K562 (cell line): ENCODE measurements at regions not wholly inside any gene's neighbourhood (a gene's known extent, or its start where the extent isn't known, plus 50 kb on each side); places are given as distances from the start of the nearest gene placed in this dataset.

Experiments
- ATAC-seq: fragments of 200-7000 bp; cut with Tn5 transposase; 3 replicates; pipeline ENCODE4 v1.9.1; 2020; ENCODE audit warnings: moderate library complexity
- BruUV-seq: library from RNA; stranded (reverse); fragments of 400-500 nt; replicated peaks from 2 replicates; lab custom pipeline; 2021; lab: Mats Ljungman, UMichigan
- CTCF ChIA-PET: fragments of 300-600 bp; formaldehyde crosslinking; extraction: SDS; loops from one replicate; lab custom pipeline; 2021; ENCODE audit warnings: low intra/inter-chr PET ratio; lab: Yijun Ruan, JAX
- POLR2A ChIA-PET: fragments of 300-600, 350-650 bp; sonication (Branson Sonifier 250); formaldehyde crosslinking; extraction: SDS; loops from one replicate; lab custom pipeline; 2021; ENCODE audit warnings: antibody characterized with exemption, inconsistent platforms; lab: Yijun Ruan, JAX
- DNase-seq, 4 experiments: peaks; one replicate each; pipeline versions ENCODE4 v3.0.0 to v3.0.0-alpha.2; 2011 to 2018; ENCODE audit warnings: low spot score in 3 of 4, mixed read lengths in 3 of 4; ENCODE audit errors: extremely low read depth in 1 of 4
- FAIRE-seq: peaks from 2 replicates; lab custom pipeline; 2011; peaks lifted over from hg19 to GRCh38; lab: Jason Lieb, UNC
- H2AFZ ChIP-seq: 2 replicates; pipeline ENCODE4 v1.6.0; 2011; ENCODE audit warnings: low read depth, low read length, control low read depth, inconsistent platforms
- H3K27ac ChIP-seq: fragments of 200-600 bp; 3 replicates; pipeline ENCODE4 v1.8.0; 2011; ENCODE audit warnings: low read depth, mild to moderate bottlenecking, control low read depth, inconsistent platforms, low read length, moderate library complexity, mixed read lengths; ENCODE audit errors: extremely low read depth
- H3K27me3 ChIP-seq, 2 experiments: fragments of 300-600 bp in 1 of 2; 2 replicates in 1 of 2; 3 replicates in 1 of 2; pipeline versions ENCODE4 v1.6.0 to v1.8.0; 2011; ENCODE audit warnings: inconsistent platforms in 2 of 2, low read length in 2 of 2, mild to moderate bottlenecking in 1 of 2, mixed read lengths in 1 of 2, moderate library complexity in 1 of 2; ENCODE audit not compliant: control insufficient read depth in 2 of 2, insufficient read depth in 2 of 2
- H3K36me3 ChIP-seq: fragments of 300-600 bp; 3 replicates; pipeline ENCODE4 v1.8.0; 2011; ENCODE audit warnings: mild to moderate bottlenecking, low read length, inconsistent platforms; ENCODE audit not compliant: control insufficient read depth, insufficient read depth
- H3K4me1 ChIP-seq, 2 experiments: fragments of 200-600 bp in 1 of 2; replicated peaks in 1 of 2; 2 replicates in 1 of 2; 3 replicates in 1 of 2; pipeline versions ENCODE4 v1.5.1 to v1.8.0; 2011; ENCODE audit warnings: inconsistent platforms in 2 of 2, low read length in 2 of 2, mild to moderate bottlenecking in 1 of 2, mixed read lengths in 1 of 2, moderate library complexity in 1 of 2; ENCODE audit not compliant: control insufficient read depth in 2 of 2, insufficient read depth in 2 of 2
- H3K4me2 ChIP-seq: 2 replicates; pipeline ENCODE4 v1.6.1; 2011; ENCODE audit warnings: low read length, control low read depth, inconsistent platforms, mixed read lengths; ENCODE audit not compliant: insufficient read depth
- H3K4me3 ChIP-seq: fragments of 200-600 bp; sonication (generic), shearing (Covaris generic); 2 replicates; pipeline ENCODE4 v1.5.1; 2016; ENCODE audit warnings: control low read depth, inconsistent platforms
- H3K79me2 ChIP-seq: fragments of 200-600 bp; 3 replicates; pipeline ENCODE4 v1.8.0; 2011; ENCODE audit warnings: low read length, inconsistent platforms; ENCODE audit not compliant: control insufficient read depth, insufficient read depth
- H3K9ac ChIP-seq, 2 experiments: 2 replicates each; pipeline versions ENCODE4 v1.6.0 to v1.6.1; 2011; ENCODE audit warnings: low read depth in 2 of 2, low read length in 2 of 2, control low read depth in 1 of 2, inconsistent platforms in 1 of 2, mild to moderate bottlenecking in 1 of 2, mixed read lengths in 1 of 2; ENCODE audit not compliant: insufficient read depth in 1 of 2
- H3K9me1 ChIP-seq: one replicate; pipeline ENCODE4 v1.6.0; 2011; ENCODE audit warnings: inconsistent platforms, mild to moderate bottlenecking, low read length, moderate library complexity; ENCODE audit not compliant: control insufficient read depth, insufficient read depth
- H3K9me3 ChIP-seq: replicated peaks from 2 replicates; pipeline ENCODE4 v1.5.1; 2011; ENCODE audit warnings: low read depth, low read length, inconsistent platforms; ENCODE audit not compliant: control insufficient read depth, insufficient read depth
- H4K20me1 ChIP-seq: replicated peaks from 2 replicates; pipeline ENCODE4 v1.6.1; 2011; ENCODE audit warnings: low read length, inconsistent platforms, mixed read lengths; ENCODE audit not compliant: control insufficient read depth, insufficient read depth
- PBX2 ChIP-seq, 2 experiments: IDR thresholded peaks in 1 of 2; conservative IDR thresholded peaks in 1 of 2; 2 replicates each; pipeline ENCODE4 v1.6.1; 2016; ENCODE audit warnings: low read depth in 2 of 2, mild to moderate bottlenecking in 1 of 2, missing compliant biosample characterization in 1 of 2, missing genetic modification characterization in 1 of 2, moderate library complexity in 1 of 2
- RBM39 ChIP-seq: fragments of 200-400 bp; formaldehyde crosslinking; optimal IDR thresholded peaks from 2 replicates; pipeline ENCODE3; 2018; ENCODE audit warnings: low read depth, low read length
- SIRT6 ChIP-seq: IDR thresholded peaks from one replicate; pipeline ENCODE4 v1.6.1; 2012; ENCODE audit warnings: low read depth, mild to moderate bottlenecking, control low read depth, inconsistent platforms, low read length, moderate library complexity
- WGBS: fragments of 100-300 bp; shearing (Covaris generic); methylation state at CpG from one replicate; pipeline ENCODE4 v1.1.6; 2016; ENCODE audit warnings: low coverage, mixed read lengths; ENCODE audit not compliant: insufficient coverage; ENCODE audit errors: missing lambda C conversion rate; 5-methylcytosine and 5-hydroxymethylcytosine counted together
- in situ Hi-C: fragments of 300-500 bp; cut with MboI; formaldehyde crosslinking; loops from 4 replicates; pipeline ENCODE4 v1.15.0; 2018; ENCODE audit warnings: inconsistent platforms, mixed read lengths
- intact Hi-C: fragments of 100-400 bp; cut with micrococcal nuclease; formaldehyde crosslinking; loops from 2 replicates; pipeline ENCODE4 v1.14.2; 2022

DNA sequence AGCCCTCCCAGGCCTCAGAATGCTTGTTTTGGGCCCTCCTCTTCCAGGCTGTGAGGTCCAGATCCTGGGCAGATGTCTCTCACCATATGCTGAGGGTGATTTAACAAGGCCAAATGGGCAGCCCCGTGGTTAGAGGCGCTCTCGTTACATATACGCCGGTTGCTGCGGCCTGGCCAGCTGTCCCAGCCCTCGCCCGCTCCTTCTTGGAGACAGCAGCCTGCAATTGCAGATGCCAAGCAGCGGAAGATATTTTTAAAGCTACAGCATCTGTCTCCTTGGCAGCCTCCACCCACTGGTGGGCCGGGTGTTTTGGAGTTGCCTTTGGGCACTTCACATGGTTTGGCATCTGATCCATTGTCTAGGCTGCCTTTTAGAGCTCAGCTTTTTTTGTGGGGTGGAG is 178.8 kb upstream of the NFIA start (continued):
- no peak for TF ChIP-seq PBX2 (CRISPR knock-in tag; IDR thresholded peaks at IDR 0.05; ENCODE audit: low read depth)
- TF ChIP-seq PBX2 (tag; conservative IDR thresholded peaks at IDR 0.05; ENCODE audit: low read depth), result no peak
- no peak for TF ChIP-seq SIRT6

- no peaks in the 10 kb centered on the region for H4K20me1 ChIP-seq
Observed at GRCh38 chr1:60899464-60899863, 182.9 kb upstream of the NFIA start.

More at GRCh38 chr1:60899464-60899863, 182.9 kb upstream of the NFIA start:
- in situ Hi-C loops, result no loop called here
- Histone ChIP-seq H3K27ac (no peak overlapping the region), H3K79me2 (no peaks in the 10 kb centered on the region), H3K4me2 (no peak overlapping the region), H3K9me3 (no peaks in the 10 kb centered on the region), H3K4me1 (peaks cover 0 to 16% of the 10 kb centered on the region in 2 experiments; a peak in 4 of 5 replicates), H3K9me1 (no peaks in the 10 kb centered on the region), H3K27me3 (no peaks in the 10 kb centered on the region), H3K4me3 (no peak overlapping the region)
- POLR2A ChIA-PET, result interaction anchor here (0.6 kb wide), 1 partner anchor 10 kb away, joined by 3 read pairs; no protein-coding TSS in a partner anchor
- DNase-seq, result no peak
- no TSS peak for BruUV-seq
- intact Hi-C loops, result no loop called here
- TF ChIP-seq RBM39, result no peak
- TF ChIP-seq, all 486 proteins: peak for 0
- Histone ChIP-seq H3K36me3 (no peaks in the 10 kb centered on the region), H3K9ac (no peak overlapping the region), H2AFZ (no peak overlapping the region)
- ATAC-seq (no peak), FAIRE-seq (no peak)
- WGBS, result 42% methylated on average over 3 of the region's 3 CpGs
- CTCF ChIA-PET, result no interaction called here
